Subcutaneous abdominal adipose tissue (tissue), 5 donors: ENCODE measurements at regions not wholly inside any gene's neighbourhood (a gene's known extent, or its start where the extent isn't known, plus 50 kb on each side); places are given as distances from the start of the nearest gene placed in this dataset.

Experiments used
- H3K27ac ChIP-seq: one replicate; pipeline ENCODE4 v1.7.0; 2013; ENCODE audit warnings: low read depth, mild to moderate bottlenecking, inconsistent platforms, low read length, moderate library complexity
- H3K27me3 ChIP-seq, 5 donors: one replicate each; pipeline ENCODE4 v1.7.0; 2013; ENCODE audit warnings: low read length in 5 of 5, inconsistent platforms in 1 of 5; ENCODE audit not compliant: control insufficient read depth in 5 of 5, insufficient read depth in 4 of 5
- H3K36me3 ChIP-seq, 5 donors: one replicate each; pipeline ENCODE4 v1.7.0; 2013; ENCODE audit warnings: low read length in 5 of 5; ENCODE audit not compliant: control insufficient read depth in 5 of 5, insufficient read depth in 5 of 5
- H3K4me1 ChIP-seq, 5 donors: one replicate each; pipeline ENCODE4 v1.7.0; 2013; ENCODE audit warnings: low read length in 5 of 5, mild to moderate bottlenecking in 3 of 5, moderate library complexity in 1 of 5; ENCODE audit not compliant: control insufficient read depth in 5 of 5, insufficient read depth in 5 of 5
- H3K4me3 ChIP-seq, 5 donors: one replicate each; pipeline ENCODE4 v1.7.0; 2013; ENCODE audit warnings: low read length in 5 of 5, low read depth in 1 of 5
- H3K9ac ChIP-seq, 5 donors: one replicate each; pipeline ENCODE4 v1.7.0; 2013; ENCODE audit warnings: low read length in 5 of 5, mild to moderate bottlenecking in 4 of 5, moderate library complexity in 3 of 5
- H3K9me3 ChIP-seq, 5 donors: one replicate each; pipeline ENCODE4 v1.7.0; 2013; ENCODE audit warnings: low read length in 5 of 5; ENCODE audit not compliant: control insufficient read depth in 5 of 5
- donor health status: healthy.
- donor health status: healthy.
- donor health status: healthy.
- donor health status: healthy.
- donor health status: healthy.

GRCh38 chr1:164092603-164093353 lies 466.2 kb upstream of the PBX1 start:
- Histone ChIP-seq H3K27me3 (no peaks in the 10 kb centered on the region), H3K9ac (no peak overlapping the region), H3K4me1 (no peaks in the 10 kb centered on the region), H3K36me3 (no peaks in the 10 kb centered on the region), H3K27ac (no peak overlapping the region), H3K9me3 (peaks cover 0 to 4% (median 0%) of the 10 kb centered on the region in 5 donors), H3K4me3 (no peak overlapping the region)

- Histone ChIP-seq H3K4me3 (no peak overlapping the region), H3K4me1 (no peaks in the 10 kb centered on the region), H3K9ac (no peak overlapping the region), H3K27me3 (no peaks in the 10 kb centered on the region), H3K9me3 (peaks cover 0 to 4% (median 0%) of the 10 kb centered on the region in 5 donors), H3K36me3 (no peaks in the 10 kb centered on the region), H3K27ac (no peak overlapping the region)
Observed at GRCh38 chr1:164093543-164093942, 465.4 kb upstream of the PBX1 start.

GRCh38 chr1:164101802-164102201 lies 457.2 kb upstream of the PBX1 start:
- Histone ChIP-seq H3K4me1 (no peaks in the 10 kb centered on the region), H3K4me3 (no peak overlapping the region), H3K27me3 (no peaks in the 10 kb centered on the region), H3K36me3 (no peaks in the 10 kb centered on the region), H3K9me3 (peaks cover 0 to 5% (median 0%) of the 10 kb centered on the region in 5 donors), H3K9ac (no peak overlapping the region), H3K27ac (no peak overlapping the region)

- Histone ChIP-seq H3K36me3 (no peaks in the 10 kb centered on the region), H3K9me3 (no peaks in the 10 kb centered on the region), H3K4me1 (no peaks in the 10 kb centered on the region), H3K27ac (no peak overlapping the region), H3K27me3 (no peaks in the 10 kb centered on the region), H3K4me3 (no peak overlapping the region), H3K9ac (no peak overlapping the region)
Observed at GRCh38 chr1:164131949-164132348, 427.0 kb upstream of the PBX1 start.

GRCh38 chr1:164137273-164137925 lies 421.6 kb upstream of the PBX1 start:
- H3K27ac ChIP-seq = no peak overlapping the region
- H3K9ac ChIP-seq = no peak overlapping the region
- H3K27me3 ChIP-seq = no peaks in the 10 kb centered on the region
- no peaks in the 10 kb centered on the region for H3K36me3 ChIP-seq
- no peaks in the 10 kb centered on the region for H3K9me3 ChIP-seq
- H3K4me1 ChIP-seq = no peaks in the 10 kb centered on the region
- H3K4me3 ChIP-seq = no peak overlapping the region

- H3K9ac ChIP-seq = no peak overlapping the region
- no peaks in the 10 kb centered on the region for H3K4me1 ChIP-seq
Observed at GRCh38 chr1:164141797-164142196, 417.2 kb upstream of the PBX1 start.

GRCh38 chr1:164154622-164155021 lies 404.4 kb upstream of the PBX1 start:
- Histone ChIP-seq H3K9ac (no peak overlapping the region), H3K27ac (no peak overlapping the region), H3K9me3 (no peaks in the 10 kb centered on the region), H3K36me3 (no peaks in the 10 kb centered on the region), H3K4me3 (no peak overlapping the region), H3K4me1 (no peaks in the 10 kb centered on the region), H3K27me3 (no peaks in the 10 kb centered on the region)

More at GRCh38 chr1:164141797-164142196, 417.2 kb upstream of the PBX1 start:
- H3K27ac ChIP-seq = no peak overlapping the region
- no peaks in the 10 kb centered on the region for H3K36me3 ChIP-seq
- no peaks in the 10 kb centered on the region for H3K9me3 ChIP-seq
- no peak overlapping the region for H3K4me3 ChIP-seq
- no peaks in the 10 kb centered on the region for H3K27me3 ChIP-seq

GRCh38 chr1:164155347-164155746 lies 403.6 kb upstream of the PBX1 start:
- Histone ChIP-seq H3K4me3 (no peak overlapping the region), H3K9ac (no peak overlapping the region), H3K27ac (no peak overlapping the region), H3K27me3 (no peaks in the 10 kb centered on the region), H3K4me1 (no peaks in the 10 kb centered on the region), H3K9me3 (no peaks in the 10 kb centered on the region), H3K36me3 (no peaks in the 10 kb centered on the region)

GRCh38 chr1:164163289-164163849 lies 395.6 kb upstream of the PBX1 start:
- H3K9ac ChIP-seq = no peak overlapping the region
- H3K27me3 ChIP-seq = no peaks in the 10 kb centered on the region
- H3K27ac ChIP-seq = no peak overlapping the region
- no peaks in the 10 kb centered on the region for H3K36me3 ChIP-seq
- no peaks in the 10 kb centered on the region for H3K4me1 ChIP-seq
- H3K9me3 ChIP-seq = no peaks in the 10 kb centered on the region
- no peak overlapping the region for H3K4me3 ChIP-seq

GRCh38 chr1:164165466-164165865 lies 393.5 kb upstream of the PBX1 start:
- H3K36me3 ChIP-seq = no peaks in the 10 kb centered on the region
- no peak overlapping the region for H3K4me3 ChIP-seq
- no peak overlapping the region for H3K27ac ChIP-seq
- no peaks in the 10 kb centered on the region for H3K4me1 ChIP-seq
- no peak overlapping the region for H3K9ac ChIP-seq
- no peaks in the 10 kb centered on the region for H3K27me3 ChIP-seq
- no peaks in the 10 kb centered on the region for H3K9me3 ChIP-seq
